ENCODE measurements at regions not wholly inside any gene's neighbourhood (a gene's known extent, or its start where the extent isn't known, plus 50 kb on each side); places are given as distances from the start of the nearest gene placed in this dataset.

DNA sequence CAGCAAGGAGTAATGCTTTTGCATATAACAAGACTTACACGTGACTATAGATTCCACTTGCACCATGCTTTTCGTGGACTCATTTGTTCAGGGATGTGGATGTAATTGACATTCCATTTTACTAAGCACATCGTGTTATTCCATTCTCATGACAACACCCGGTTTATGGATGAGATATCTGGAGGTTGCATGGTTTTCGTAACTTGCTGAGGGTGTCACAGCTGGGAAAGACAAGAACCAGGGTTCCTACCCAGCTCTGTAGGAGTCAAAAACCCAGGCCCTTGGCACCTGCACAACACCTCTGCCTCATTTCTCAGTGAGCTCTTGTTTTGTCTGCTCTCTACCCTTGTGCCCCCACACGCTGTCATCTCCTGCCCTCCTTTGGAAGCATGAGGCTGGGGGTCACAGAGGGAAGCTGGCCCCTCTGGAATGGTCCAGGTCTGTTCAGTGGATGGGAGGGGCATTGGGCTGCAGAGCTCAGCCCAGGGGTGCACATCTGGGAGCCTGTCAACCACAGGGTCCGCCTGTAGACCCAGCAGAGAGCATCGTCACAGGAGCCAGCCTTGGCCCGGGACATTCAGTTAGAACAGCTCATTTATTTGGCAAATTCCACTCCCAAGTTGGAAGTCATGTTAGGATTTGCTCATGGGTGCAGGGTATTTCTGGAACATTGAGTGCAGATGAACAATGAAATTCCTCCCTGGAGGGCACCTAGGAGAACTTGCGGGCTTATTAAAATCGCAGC lies 120.1 kb upstream of the TWIST2 start:
- no peak for DNase-seq

DNA sequence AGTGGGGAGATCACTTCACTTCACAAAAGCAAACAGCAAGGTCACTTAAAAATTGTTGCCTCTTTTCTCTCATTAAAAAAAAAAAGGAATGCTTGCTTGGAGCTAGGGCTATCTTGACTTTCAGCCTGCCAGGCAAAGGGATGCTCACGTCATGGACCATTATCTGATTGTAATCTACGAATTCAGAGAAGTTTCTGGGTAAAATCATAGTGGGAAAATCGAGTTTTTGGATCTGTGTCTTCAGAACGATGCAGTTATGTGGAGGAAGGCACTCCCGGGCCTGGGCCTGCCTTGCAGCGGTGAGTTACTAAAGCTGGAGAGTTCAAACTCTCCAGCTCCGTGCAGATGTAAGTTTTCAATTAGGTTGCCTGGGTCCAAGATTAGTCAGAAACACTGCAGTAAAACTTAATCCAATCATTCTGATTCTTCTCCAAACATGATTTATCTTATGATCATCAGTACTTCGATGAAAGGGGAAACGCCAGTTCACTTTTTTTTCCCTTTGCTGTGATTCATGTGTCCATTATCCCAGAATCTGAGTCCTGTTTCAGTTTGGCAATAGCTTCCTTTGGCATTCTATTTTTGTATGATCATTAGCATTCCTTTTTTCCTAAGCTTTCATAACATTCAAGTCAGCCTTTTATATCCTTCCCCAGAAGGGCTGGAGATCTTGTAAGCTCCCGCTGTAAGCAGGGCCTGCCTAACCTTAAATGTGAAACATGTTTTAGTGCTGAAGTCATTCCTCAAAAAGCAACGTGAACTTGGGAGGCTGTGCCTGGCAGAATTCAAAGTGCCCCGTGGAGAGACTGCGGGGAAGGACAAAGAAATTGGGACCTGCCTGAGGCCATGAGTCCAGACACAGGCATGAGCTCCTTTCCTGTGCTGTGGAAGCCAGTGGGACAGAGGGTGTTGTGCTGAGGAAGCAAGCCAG lies 119.3 kb upstream of the TWIST2 start:
- no peak for DNase-seq

GRCh38 chr2:238729261-238729935 lies 118.5 kb upstream of the TWIST2 start:
- DNase-seq: no peak

DNA sequence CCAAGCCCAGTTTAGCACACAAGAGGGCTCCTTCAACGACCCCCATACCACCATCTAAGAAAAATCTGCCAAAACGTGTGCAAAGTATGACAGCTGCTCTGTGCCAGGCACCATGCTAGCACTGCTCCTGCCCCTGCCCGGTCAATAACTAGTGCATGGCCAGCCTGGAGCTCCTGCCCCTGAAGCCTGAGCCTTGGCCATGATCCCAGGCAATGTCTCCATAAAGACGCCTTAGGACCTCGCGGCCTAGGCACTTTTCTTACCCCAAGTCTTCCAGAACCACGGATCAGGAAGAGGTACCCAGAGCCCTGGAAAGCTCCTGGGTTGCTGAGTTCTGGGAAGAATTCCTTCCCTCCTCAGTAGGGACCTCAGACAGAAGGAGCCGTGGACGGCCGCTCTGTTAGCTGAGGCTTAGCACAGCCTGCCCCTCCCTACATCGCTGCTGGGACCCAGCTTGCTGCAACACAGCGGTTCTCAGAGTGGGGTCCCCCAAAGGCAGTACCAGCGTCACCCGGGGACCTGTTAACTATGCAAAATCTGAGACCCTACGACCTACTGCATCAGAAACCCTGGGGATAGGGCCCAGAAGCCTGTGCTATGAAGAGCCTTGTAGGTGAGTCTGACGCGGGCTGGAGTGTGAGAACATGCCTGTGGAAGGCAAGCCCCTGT lies 117.8 kb upstream of the TWIST2 start:
- DNase-seq: no peak

GRCh38 chr2:238730881-238731280 lies 117.0 kb upstream of the TWIST2 start:
- no peak for DNase-seq

- DNase-seq: no peak
Measured at GRCh38 chr2:238731961-238732360, 115.9 kb upstream of the TWIST2 start.

DNA sequence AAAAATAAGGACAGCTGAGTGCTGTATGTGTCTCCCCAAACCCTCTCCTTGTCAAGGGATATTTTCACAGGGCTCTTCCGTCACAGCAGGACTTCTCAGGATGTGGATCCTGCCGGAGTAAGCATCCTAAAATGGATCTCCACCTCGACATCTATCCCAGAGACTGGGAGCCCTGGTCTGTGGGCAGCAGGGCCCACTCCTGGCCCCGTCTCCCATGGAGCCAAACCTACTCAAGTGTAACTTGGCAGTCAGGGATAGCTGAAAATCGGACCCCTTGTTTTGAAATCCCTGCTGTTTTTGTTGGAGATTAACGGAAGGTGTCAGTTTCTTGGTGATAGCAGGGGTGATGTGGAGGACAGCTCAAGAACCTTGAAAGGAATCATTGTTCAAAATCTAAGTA lies 109.0 kb upstream of the TWIST2 start:
- DNase-seq: no peak

DNA sequence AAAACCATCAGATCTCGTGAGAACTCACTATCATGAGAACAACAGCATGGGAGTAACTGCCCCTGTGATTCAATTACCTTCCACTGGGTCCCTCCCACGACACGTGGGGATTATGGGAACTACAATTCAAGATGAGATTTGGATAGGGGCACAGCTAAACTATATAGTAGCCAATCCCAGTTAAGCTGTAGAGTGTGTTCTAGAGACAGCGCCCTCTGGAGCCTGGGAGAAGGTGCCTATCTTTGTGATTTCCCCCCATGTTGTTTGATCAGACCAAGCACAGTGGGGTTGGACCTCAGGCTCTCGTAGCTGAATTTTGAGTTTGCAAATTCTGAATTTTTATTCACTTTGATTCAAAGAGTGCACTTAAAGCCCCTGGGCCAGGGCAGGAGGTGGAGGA lies 108.2 kb upstream of the TWIST2 start:
- DNase-seq: no peak

- no peak for DNase-seq
Measured at GRCh38 chr2:238741277-238741676, 106.6 kb upstream of the TWIST2 start.

DNA sequence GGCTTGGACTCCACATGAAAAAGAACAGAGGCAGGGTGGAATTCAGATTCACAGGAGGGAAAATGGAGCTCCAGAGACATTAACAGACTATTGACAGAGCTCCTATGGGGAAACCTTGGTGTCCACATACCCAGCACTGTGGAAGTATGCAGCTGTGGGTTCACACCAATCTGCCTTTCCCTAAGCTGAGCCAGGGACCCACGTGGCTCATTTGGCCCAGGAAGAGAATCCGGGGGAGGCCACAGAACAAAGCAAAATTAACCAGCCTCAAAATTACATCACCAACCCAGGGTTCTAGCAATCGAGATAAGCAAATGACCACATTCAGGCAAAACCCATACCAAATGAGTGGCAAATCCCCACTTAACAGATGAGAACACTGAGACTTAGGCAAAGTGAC lies 105.8 kb upstream of the TWIST2 start:
- no peak for DNase-seq

DNA sequence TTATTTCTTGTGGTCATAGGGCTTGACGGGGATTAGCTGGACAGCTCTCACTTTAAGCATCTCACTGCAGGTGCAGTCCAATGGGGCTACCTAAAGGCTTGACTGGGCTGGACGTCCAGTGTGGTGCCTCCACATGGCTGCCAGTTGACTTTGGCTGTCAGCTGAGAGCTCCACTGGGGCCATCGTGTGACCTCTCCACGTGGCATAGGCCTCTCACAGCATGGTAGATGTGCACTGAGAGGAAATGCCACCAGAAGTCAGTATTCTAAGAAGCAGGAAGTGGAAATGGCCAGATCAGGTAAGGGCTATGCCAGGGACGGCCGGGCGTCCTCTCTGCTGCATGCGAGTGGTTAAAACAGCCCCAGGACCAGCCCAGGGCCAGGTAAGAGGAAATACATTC lies 105.2 kb upstream of the TWIST2 start:
- no peak for DNase-seq

- no peak for DNase-seq
Measured at GRCh38 chr2:238743243-238744065, 104.4 kb upstream of the TWIST2 start.

- no peak for DNase-seq
Measured at GRCh38 chr2:238744951-238745350, 102.9 kb upstream of the TWIST2 start.

- DNase-seq: no peak
Measured at GRCh38 chr2:238745997-238746396, 101.9 kb upstream of the TWIST2 start.

- DNase-seq: no peak
Measured at GRCh38 chr2:238747114-238747513, 100.8 kb upstream of the TWIST2 start.

- DNase-seq: no peak
Measured at GRCh38 chr2:238747557-238747956, 100.3 kb upstream of the TWIST2 start.

GRCh38 chr2:238750212-238750904 lies 97.5 kb upstream of the TWIST2 start:
- DNase-seq: no peak

GRCh38 chr2:238754259-238754658 lies 93.6 kb upstream of the TWIST2 start:
- no peak for DNase-seq

- DNase-seq: no peak
Measured at GRCh38 chr2:238761868-238762267, 86.0 kb upstream of the TWIST2 start.

GRCh38 chr2:238763471-238763995 lies 84.4 kb upstream of the TWIST2 start:
- DNase-seq: peak; percentile 72

GRCh38 chr2:238765590-238765989 lies 82.3 kb upstream of the TWIST2 start:
- DNase-seq: no peak

Measured in NCI-H524 treated with DMSO at 0.1 percent for 48 hours (cell line).